HG03064 (cell line): ENCODE measurements at regions not wholly inside any gene's neighbourhood (a gene's known extent, or its start where the extent isn't known, plus 50 kb on each side); places are given as distances from the start of the nearest gene placed in this dataset.

Experiments used
- ATAC-seq: cut with Tn5 transposase; IDR thresholded peaks from one replicate; pipeline ENCODE4 v1.9.1; 2021; ENCODE audit warnings: low read depth; ENCODE audit not compliant: unreplicated experiment

- no peak for ATAC-seq
These were observed 796.2 kb downstream of the NR2F2 start for GRCh38 chr15:97126553-97127233.

DNA sequence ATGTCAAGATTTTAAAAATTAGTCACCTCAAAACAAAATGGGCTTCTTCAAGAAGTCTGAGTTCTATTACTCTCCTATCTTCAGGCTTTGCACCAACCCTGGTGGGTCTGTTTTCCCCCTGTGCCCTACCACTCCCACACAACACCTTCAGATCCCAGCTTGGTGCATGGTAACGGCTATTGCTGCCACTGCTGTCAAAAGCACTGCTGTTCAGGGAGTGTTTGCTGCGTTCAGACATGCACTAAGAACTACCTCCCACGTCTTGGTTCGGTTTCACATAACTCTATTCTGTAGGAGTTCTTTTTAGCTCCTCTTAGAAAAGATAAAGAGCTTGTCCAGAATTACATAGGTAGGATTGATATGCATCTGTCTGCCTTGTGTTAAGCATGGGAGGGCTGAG lies 799.2 kb downstream of the NR2F2 start:
- ATAC-seq: no peak

GRCh38 chr15:97140216-97140615 lies 809.7 kb downstream of the NR2F2 start:
- no peak for ATAC-seq

GRCh38 chr15:97141360-97141759 lies 810.9 kb downstream of the NR2F2 start:
- ATAC-seq: no peak

GRCh38 chr15:97141871-97142270 lies 811.4 kb downstream of the NR2F2 start:
- no peak for ATAC-seq

GRCh38 chr15:97143592-97144376 lies 813.3 kb downstream of the NR2F2 start:
- ATAC-seq: no peak

DNA sequence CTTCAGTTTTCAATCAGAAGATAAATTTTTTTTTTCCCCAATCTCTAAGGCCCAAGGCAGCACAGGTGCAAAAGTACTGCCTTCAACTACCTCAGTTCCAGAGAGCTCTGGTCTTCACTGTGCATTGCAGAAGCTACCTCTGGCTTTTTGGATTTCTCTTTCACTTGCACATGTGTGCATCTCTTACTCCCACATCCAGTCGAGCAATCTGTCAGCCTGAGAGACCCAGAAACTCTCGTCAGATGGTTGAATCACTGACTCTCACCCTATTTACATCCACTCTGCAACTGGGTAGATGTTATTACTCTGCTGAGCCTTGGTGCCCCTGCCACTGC lies 813.8 kb downstream of the NR2F2 start:
- ATAC-seq: no peak

DNA sequence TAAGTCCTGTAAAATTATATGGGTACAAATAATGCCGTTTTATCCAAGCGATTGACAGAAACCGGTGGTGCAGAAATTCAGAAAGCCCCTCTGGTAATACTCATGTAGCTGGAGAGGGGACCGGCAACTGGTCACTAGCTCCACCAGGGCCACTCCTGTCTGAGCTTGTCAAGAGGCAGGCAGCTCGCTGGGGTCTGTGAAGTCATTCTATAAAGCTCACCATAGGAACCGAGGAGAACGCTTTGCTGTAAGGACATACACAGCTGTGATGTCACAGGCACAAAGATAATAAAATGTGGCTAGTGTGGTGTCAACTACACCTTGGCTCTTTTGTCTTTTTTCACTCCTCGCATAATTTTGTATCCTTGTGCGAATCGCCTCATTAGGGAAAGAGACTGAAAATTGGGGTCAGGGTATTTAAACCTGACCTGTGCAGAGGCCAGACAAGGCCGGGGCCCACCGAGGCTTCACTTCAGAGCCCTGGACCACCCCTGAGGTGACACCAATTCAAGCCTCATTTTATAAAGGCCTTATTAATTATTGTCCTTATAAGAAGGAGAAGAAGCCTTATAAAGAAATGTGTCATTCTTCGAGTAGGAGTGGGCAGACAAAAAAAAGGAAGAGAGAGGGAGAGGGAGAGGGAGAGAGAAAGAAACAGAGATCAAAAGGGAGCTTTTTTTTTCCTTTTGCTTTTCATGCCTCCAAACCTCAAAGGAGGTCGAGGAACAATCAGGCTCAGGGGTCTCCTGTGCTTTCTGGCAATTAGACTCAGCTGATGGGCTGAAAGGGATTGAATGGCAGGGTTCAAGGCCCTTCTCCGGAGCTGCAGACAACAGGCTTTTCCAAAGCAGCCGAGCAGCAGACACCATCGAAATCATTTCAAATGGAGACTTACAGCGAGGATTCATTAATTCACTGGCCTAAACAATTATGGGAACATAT lies 813.3 kb upstream of the ARRDC4 start:
- ATAC-seq: no peak

DNA sequence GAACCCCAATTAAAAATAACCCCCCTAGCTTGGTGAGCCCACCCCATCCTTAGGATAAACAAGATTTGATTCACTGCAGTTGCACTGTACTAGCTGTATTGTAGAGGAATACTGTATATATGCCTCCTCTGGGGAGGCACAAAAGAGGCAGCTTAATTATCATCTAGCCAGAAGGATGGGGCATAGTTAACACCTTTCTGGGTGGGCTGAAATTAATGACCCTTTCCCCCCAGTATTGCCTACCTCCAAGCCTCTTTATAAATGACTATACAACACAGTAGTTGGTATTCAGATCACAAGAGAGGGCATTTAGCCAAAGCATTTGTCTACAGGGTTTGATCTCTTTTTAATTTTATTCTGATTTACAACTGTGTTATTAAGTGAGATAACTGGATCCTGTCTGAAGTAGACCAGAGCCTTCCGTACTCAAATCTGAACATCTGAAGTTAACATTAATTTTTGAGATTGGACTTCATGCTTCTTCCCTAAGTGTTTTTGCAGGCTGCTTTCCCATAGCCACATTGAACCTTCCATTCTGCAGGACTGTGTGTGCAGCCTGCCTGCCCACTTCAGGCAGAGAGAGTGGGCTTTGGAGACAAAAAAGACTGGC lies 807.0 kb upstream of the ARRDC4 start:
- ATAC-seq: no peak

- ATAC-seq: no peak
These were observed 803.7 kb upstream of the ARRDC4 start for GRCh38 chr15:97156739-97157265.

- no peak for ATAC-seq
These were observed 797.6 kb upstream of the ARRDC4 start for GRCh38 chr15:97162805-97163495.

DNA sequence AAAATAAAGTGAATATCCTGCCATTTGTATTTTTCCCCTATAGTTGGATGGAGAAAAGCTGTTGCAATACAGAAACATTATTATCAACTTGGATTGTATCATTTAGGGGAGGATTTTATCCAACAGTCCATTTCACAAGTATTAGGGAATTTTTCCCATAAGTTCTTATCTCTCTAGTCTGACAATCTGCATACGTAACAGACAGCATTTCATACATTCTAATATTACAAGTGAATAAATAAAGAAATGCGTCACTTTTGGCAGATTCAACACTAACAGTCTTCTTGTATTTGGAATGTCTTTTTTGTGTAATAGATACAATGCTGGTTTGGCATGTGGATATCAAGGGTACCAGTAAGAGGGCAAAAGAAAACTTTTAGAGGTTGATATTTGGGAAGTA lies 795.3 kb upstream of the ARRDC4 start:
- no peak for ATAC-seq

GRCh38 chr15:97168704-97169475 lies 791.6 kb upstream of the ARRDC4 start:
- no peak for ATAC-seq

GRCh38 chr15:97171556-97171955 lies 788.9 kb upstream of the ARRDC4 start:
- no peak for ATAC-seq

- no peak for ATAC-seq
These were observed 785.5 kb upstream of the ARRDC4 start for GRCh38 chr15:97174886-97175540.

GRCh38 chr15:97177151-97177577 lies 783.3 kb upstream of the ARRDC4 start:
- ATAC-seq: no peak

- ATAC-seq: no peak
These were observed 777.9 kb upstream of the ARRDC4 start for GRCh38 chr15:97182581-97182980.

GRCh38 chr15:97189162-97189780 lies 771.2 kb upstream of the ARRDC4 start:
- ATAC-seq: no peak
